Large intestine (tissue), 3 donors: ENCODE measurements at regions not wholly inside any gene's neighbourhood (a gene's known extent, or its start where the extent isn't known, plus 50 kb on each side); places are given as distances from the start of the nearest gene placed in this dataset.

Source experiments
- DNase-seq, 2 donors: peaks; one replicate each; pipeline versions ENCODE4 v3.0.0 to v3.0.0-alpha.2; 2013
- H3K27ac ChIP-seq: one replicate; pipeline ENCODE4 v1.5.1; 2013; ENCODE audit warnings: low read length
- H3K27me3 ChIP-seq: 2 replicates; pipeline ENCODE4 v1.6.1; 2013; ENCODE audit warnings: low read length; ENCODE audit not compliant: control insufficient read depth, insufficient read depth
- H3K36me3 ChIP-seq: 2 replicates; pipeline ENCODE4 v1.6.1; 2013; ENCODE audit warnings: low read length; ENCODE audit not compliant: control insufficient read depth, insufficient read depth
- H3K4me1 ChIP-seq: one replicate; pipeline ENCODE4 v1.6.1; 2013; ENCODE audit warnings: low read length; ENCODE audit not compliant: control insufficient read depth, insufficient read depth
- H3K4me3 ChIP-seq: one replicate; pipeline ENCODE4 v1.5.1; 2013; ENCODE audit warnings: low read length
- H3K9me3 ChIP-seq: one replicate; pipeline ENCODE4 v1.6.1; 2013; ENCODE audit warnings: mild to moderate bottlenecking, low read depth, low read length, moderate library complexity; ENCODE audit not compliant: control insufficient read depth
- WGBS: methylation state at CpG from one replicate; pipeline ENCODE4 v1.1.5; 2013; ENCODE audit warnings: low lambda C conversion rate; ENCODE audit not compliant: insufficient coverage; 5-methylcytosine and 5-hydroxymethylcytosine counted together

DNA sequence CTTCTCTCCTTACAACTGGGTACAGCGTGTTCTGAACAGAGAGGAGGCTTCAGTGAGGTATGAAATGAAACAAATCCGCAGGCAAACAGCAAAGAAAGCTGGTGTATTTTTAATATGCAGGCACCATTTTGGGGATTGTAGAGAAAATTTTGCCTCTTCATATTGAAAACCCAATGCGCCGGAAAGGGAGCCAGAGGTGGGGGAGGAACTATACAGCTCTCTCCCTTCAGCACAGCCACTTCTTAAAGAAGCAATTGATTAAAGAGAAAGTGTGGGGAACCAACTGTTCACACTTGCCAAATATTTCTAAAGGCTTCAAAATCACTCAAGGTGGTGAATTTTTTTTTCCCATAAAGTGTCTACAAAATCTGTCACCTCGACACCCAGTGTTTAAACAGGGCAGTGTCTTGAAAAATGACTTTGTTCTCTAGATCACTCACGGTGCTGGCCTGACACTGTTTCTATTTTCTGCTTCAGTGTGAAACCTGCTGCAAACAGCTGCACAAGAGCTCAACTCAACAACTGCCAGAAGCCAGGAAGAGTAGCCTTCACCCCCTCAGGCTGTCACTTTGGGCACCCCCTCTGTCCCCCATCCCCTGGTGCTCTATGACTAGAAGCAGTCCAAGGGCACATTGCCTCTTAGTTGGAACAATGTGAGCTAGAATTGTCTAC lies 123.8 kb upstream of the CTTNBP2NL start:
- no peaks in the 10 kb centered on the region for H3K27me3 ChIP-seq
- H3K4me3 ChIP-seq = no peak overlapping the region
- no peak overlapping the region for H3K27ac ChIP-seq
- no peaks in the 10 kb centered on the region for H3K9me3 ChIP-seq
- no peaks in the 10 kb centered on the region for H3K4me1 ChIP-seq
- no CpG with 5 or more reads among the region's 6 CpGs for WGBS
- DNase-seq = no peak
- no peaks in the 10 kb centered on the region for H3K36me3 ChIP-seq

DNA sequence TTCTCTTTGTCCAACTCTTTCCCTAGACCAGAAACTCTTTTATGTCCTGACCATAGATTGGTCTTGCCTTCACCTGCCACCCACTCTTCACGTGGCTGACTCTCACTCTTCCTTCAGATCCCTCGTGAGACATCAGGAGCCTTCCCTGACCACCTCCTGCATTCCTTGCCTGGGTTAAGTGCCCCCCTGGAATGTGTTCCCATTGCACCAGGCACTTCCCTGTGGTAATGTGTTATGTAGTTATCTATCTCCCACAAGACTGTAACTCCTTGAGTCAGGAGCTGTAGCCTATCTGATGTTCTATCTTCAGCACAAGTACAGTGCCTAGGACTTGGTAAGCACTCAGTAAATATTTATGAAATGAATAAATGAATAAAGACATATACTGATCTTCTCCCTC lies 111.2 kb upstream of the CTTNBP2NL start:
- no peaks in the 10 kb centered on the region for H3K4me1 ChIP-seq
- DNase-seq = no peak
- no peak overlapping the region for H3K27ac ChIP-seq
- WGBS = no CpG with 5 or more reads among the region's 2 CpGs
- peaks cover 5% of the 10 kb centered on the region for H3K27me3 ChIP-seq
- H3K4me3 ChIP-seq = no peak overlapping the region
- no peaks in the 10 kb centered on the region for H3K9me3 ChIP-seq
- no peaks in the 10 kb centered on the region for H3K36me3 ChIP-seq

DNA sequence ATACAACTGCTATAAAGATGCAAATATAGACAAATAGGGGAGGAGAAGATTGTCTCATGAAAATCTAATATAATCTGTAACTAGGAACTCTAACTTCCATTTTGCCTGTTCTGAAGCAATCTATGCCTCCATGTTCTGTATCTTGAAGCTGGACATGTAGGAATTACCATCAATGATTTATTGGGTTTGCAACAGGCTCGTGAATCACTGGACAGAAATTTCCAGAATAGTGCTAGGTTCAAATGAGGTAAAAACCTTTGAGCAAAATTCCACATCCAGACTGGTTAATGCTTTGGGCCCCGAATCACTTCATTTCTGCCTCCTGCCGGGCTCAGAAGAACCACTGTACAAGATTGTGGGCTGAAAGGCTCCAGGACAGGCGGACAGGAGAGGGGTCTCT lies 110.7 kb upstream of the CTTNBP2NL start:
- no peaks in the 10 kb centered on the region for H3K9me3 ChIP-seq
- H3K27ac ChIP-seq = no peak overlapping the region
- peaks cover 5% of the 10 kb centered on the region for H3K27me3 ChIP-seq
- 73% methylated on average over 2 of the region's 4 CpGs for WGBS
- no peak for DNase-seq
- no peak overlapping the region for H3K4me3 ChIP-seq
- no peaks in the 10 kb centered on the region for H3K4me1 ChIP-seq
- no peaks in the 10 kb centered on the region for H3K36me3 ChIP-seq

DNA sequence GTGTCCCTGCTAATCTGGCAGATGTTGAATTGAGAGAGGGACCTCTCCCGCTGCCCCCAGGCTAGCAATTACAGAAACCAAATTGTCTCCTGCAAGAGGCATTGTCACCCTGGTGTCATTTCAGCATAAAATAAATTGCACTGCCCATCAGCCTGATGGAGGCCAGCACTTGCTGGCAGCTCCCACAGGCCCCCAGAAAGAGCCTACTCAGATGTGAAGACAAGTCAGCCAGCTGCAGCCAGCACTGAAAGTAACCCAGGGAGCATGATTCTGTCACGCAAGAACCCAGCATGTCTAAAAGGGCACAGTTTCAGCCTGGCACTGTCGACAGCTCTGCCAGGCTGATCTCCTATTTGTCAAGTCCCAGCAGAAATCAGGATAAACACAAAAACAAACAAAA lies 110.3 kb upstream of the CTTNBP2NL start:
- WGBS = 80% methylated on average over 1 of the region's 3 CpGs
- Histone ChIP-seq H3K9me3 (no peaks in the 10 kb centered on the region), H3K36me3 (no peaks in the 10 kb centered on the region), H3K27me3 (peaks cover 5% of the 10 kb centered on the region), H3K4me3 (no peak overlapping the region), H3K27ac (no peak overlapping the region), H3K4me1 (no peaks in the 10 kb centered on the region)
- DNase-seq = no peak

DNA sequence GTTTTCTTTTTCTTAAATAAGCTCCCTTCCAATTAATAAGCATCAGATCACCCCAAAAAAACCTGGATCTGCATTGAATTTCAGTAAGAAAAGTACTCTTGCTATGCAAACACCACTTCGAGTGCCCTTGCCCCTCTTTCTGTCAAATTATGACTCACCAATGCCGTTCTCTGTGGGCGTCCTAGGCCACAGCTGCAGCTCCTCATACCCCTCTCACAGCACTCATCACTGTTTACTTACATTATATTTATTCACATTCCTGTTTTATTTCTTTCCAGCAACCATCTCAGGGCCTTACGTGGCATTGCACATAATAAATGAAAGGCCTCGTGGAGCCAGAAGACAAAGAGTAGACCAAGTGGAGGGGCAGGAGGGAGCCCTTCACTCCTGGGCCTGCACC lies 99.1 kb upstream of the CTTNBP2NL start:
- Histone ChIP-seq H3K4me3 (no peak overlapping the region), H3K36me3 (no peaks in the 10 kb centered on the region), H3K27me3 (no peaks in the 10 kb centered on the region), H3K27ac (no peak overlapping the region), H3K4me1 (no peaks in the 10 kb centered on the region), H3K9me3 (no peaks in the 10 kb centered on the region)
- DNase-seq = no peak
- WGBS = 67% methylated on average over 2 of the region's 5 CpGs

DNA sequence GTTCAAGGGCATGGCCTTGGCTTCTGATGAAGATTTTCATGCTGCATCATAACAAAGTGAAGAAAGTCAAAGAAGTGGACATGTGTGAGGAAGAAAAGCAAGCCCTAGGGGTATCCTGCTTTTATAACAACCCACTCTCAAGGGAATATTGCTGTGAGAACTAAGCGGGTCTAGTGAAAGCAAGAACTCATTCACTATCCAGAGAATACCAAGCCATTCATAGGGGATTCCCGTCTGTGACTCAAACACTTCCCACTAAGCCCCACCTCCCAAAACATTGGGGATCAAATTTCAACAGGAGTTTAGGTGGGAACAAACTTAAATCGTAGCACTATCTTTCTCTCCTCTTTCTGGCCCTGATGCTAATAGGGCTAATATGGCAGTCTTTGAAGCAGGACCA lies 98.5 kb upstream of the CTTNBP2NL start:
- Histone ChIP-seq H3K4me1 (no peaks in the 10 kb centered on the region), H3K36me3 (no peaks in the 10 kb centered on the region), H3K9me3 (no peaks in the 10 kb centered on the region), H3K27ac (no peak overlapping the region), H3K27me3 (no peaks in the 10 kb centered on the region), H3K4me3 (no peak overlapping the region)
- no peak for DNase-seq
- WGBS = no CpG with 5 or more reads among the region's 3 CpGs

DNA sequence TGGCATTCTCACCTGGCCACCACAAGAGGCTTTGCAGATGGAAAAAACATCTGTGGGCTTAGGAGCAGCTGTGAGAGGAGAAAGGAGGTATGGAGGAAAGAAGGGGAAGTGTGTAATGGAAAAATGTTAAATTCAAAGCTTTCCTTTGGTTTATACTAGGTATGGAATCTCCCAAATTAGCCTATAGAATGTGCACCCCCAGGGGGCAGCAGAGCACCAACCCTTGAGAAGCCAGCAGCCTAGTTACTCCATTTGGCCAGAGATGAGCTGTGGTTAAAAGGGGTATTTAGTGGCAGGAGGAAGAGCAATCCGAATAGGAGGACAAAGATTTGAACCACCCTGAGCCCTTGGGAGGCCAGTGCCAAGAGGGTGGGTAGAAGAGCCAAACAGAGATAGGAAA lies 97.5 kb upstream of the CTTNBP2NL start:
- no peak overlapping the region for H3K4me3 ChIP-seq
- no peaks in the 10 kb centered on the region for H3K27me3 ChIP-seq
- no peaks in the 10 kb centered on the region for H3K9me3 ChIP-seq
- H3K27ac ChIP-seq = no peak overlapping the region
- no peaks in the 10 kb centered on the region for H3K36me3 ChIP-seq
- 67% methylated on average over 1 of the region's 1 CpG for WGBS
- no peaks in the 10 kb centered on the region for H3K4me1 ChIP-seq
- DNase-seq = no peak

DNA sequence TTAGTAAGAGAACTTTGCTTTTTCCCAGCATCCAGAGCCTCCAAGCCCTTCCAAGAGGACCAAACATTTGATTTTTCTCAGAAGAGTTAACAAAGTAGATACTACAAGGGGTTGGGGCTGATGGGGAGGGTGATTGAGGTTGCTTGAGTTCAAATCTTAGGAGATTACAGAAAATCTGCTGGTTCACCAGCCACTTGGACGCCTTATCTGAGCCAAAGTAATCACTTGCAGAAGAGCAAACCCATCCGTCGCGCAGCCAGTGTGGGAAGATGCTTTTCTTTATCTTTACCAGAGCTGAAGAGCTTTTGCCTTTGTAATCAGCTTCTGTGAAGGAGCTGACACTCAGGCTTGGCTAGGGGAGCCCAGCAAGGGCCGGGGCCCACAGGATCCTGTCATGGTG lies 91.9 kb upstream of the CTTNBP2NL start:
- Histone ChIP-seq H3K4me1 (no peaks in the 10 kb centered on the region), H3K9me3 (no peaks in the 10 kb centered on the region), H3K27ac (no peak overlapping the region), H3K27me3 (peaks cover 8% of the 10 kb centered on the region), H3K4me3 (no peak overlapping the region), H3K36me3 (no peaks in the 10 kb centered on the region)
- no CpG with 5 or more reads among the region's 5 CpGs for WGBS
- no peak for DNase-seq

DNA sequence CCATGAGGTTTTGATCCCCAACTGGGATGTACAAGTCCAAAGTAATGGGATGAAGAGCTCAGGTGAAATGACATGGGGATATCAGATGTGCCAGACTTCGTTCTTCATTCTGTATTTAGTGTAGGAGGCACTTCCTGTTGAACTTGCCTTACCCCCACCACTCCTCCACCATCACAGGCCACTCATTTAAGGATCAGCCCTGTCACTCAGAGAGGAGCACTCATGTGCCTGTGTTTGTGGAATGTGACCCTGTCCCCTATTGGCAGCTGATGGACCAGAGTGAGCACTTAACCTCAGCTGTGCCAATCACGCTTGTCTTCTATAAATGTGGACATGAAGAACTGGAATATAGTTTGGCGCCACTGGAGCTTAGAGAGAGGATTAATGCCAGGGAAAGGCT lies 91.4 kb upstream of the CTTNBP2NL start:
- Histone ChIP-seq H3K36me3 (no peaks in the 10 kb centered on the region), H3K27me3 (peaks cover 8% of the 10 kb centered on the region), H3K27ac (no peak overlapping the region), H3K4me1 (no peaks in the 10 kb centered on the region), H3K9me3 (no peaks in the 10 kb centered on the region), H3K4me3 (no peak overlapping the region)
- DNase-seq = no peak
- WGBS = 100% methylated on average over 1 of the region's 3 CpGs

DNA sequence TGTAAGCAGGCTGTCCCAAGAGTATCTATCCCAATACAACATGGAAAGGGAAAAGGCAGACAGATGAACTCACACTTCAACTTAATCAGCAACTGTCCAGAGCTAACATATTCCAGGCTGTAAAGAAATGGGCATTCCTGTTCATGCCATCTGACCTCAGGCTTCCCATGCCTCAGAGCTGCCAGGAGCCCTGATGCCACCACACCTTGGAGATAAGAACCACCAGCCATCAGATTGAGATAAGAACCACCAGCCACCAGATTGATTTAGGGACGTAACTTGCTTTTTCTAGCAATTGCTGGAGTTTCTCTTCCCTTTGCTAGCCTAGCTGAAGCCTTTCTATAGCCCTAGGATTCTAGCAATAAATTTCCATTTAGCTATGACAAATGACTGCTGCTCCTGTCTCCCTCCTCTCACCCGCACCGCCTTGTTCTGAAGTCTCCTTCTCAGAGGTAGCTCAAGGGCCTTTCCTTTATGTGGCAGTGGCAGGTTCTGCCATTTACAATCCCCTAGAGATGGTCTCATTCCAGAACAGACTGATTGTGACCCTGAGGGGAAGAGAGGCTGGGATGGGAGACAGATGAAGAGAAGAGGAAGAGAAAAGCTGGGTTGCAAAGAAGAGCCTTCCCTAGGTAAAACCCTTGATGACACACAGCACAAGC lies 88.0 kb upstream of the CTTNBP2NL start:
- H3K36me3 ChIP-seq = no peaks in the 10 kb centered on the region
- no peaks in the 10 kb centered on the region for H3K9me3 ChIP-seq
- H3K27ac ChIP-seq = no peak overlapping the region
- 50% methylated on average over 1 of the region's 3 CpGs for WGBS
- H3K4me3 ChIP-seq = no peak overlapping the region
- no peaks in the 10 kb centered on the region for H3K4me1 ChIP-seq
- no peak for DNase-seq
- peaks cover 13% of the 10 kb centered on the region for H3K27me3 ChIP-seq

DNA sequence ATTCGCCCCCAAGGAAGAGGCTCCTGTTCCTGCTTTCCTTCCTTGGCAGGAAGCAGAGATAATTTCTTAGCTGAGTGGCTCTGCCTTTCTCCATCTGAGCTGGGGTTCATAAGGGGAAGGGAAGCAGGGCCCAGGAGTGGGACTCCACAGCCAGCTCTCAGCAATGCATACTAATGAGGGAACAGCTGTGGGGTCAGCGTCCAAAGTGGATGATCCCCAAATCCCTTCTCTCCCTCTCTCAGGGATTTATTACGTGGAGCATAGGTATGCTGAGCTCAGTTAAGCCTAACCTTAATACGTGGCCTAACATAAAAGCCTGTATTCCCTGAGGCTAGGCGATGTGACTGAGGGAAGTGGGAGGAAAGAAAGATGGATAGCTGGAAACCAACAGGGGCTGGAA lies 87.3 kb upstream of the CTTNBP2NL start:
- DNase-seq = no peak
- WGBS = no CpG with 5 or more reads among the region's 5 CpGs
- no peaks in the 10 kb centered on the region for H3K36me3 ChIP-seq
- peaks cover 13% of the 10 kb centered on the region for H3K27me3 ChIP-seq
- no peak overlapping the region for H3K4me3 ChIP-seq
- H3K27ac ChIP-seq = no peak overlapping the region
- no peaks in the 10 kb centered on the region for H3K9me3 ChIP-seq
- H3K4me1 ChIP-seq = no peaks in the 10 kb centered on the region
